OCI-LY7 (cell line): ENCODE measurements at regions not wholly inside any gene's neighbourhood (a gene's known extent, or its start where the extent isn't known, plus 50 kb on each side); places are given as distances from the start of the nearest gene placed in this dataset.

Experiments used
- CTCF ChIP-seq: fragments of 200-600 bp; sonication (generic); conservative IDR thresholded peaks from 2 replicates; pipeline ENCODE4 v1.5.1; 2014; ENCODE audit warnings: mild to moderate bottlenecking, antibody characterized with exemption, low read length, moderate library complexity, mixed read lengths
- EZH2phosphoT487 ChIP-seq: fragments of 200-600 bp; sonication (generic); IDR thresholded peaks from 2 replicates; pipeline ENCODE4 v1.6.1; 2018; ENCODE audit warnings: low read depth, borderline replicate concordance, mild to moderate bottlenecking, mixed run types, antibody characterized with exemption, low read length, moderate library complexity, mixed read lengths

GRCh38 chr3:69607466-69608305 is 131.6 kb upstream of the MITF start:
- no peak for TF ChIP-seq CTCF
- TF ChIP-seq EZH2phosphoT487, result no peak
